GM23248 (cell line): ENCODE measurements at regions not wholly inside any gene's neighbourhood (a gene's known extent, or its start where the extent isn't known, plus 50 kb on each side); places are given as distances from the start of the nearest gene placed in this dataset.

Experiments
- EZH2 ChIP-seq: fragments of 200-600 bp; sonication (generic); IDR thresholded peaks from 2 replicates; pipeline ENCODE4 v1.6.1; 2018; ENCODE audit warnings: antibody characterized with exemption, mild to moderate bottlenecking; ENCODE audit not compliant: insufficient read depth, poor library complexity, severe bottlenecking
- EZH2phosphoT487 ChIP-seq: fragments of 200-600 bp; sonication (generic); IDR thresholded peaks from 2 replicates; pipeline ENCODE4 v1.6.1; 2018; ENCODE audit warnings: antibody characterized with exemption, moderate library complexity, mild to moderate bottlenecking, low read depth; ENCODE audit not compliant: insufficient read depth

DNA sequence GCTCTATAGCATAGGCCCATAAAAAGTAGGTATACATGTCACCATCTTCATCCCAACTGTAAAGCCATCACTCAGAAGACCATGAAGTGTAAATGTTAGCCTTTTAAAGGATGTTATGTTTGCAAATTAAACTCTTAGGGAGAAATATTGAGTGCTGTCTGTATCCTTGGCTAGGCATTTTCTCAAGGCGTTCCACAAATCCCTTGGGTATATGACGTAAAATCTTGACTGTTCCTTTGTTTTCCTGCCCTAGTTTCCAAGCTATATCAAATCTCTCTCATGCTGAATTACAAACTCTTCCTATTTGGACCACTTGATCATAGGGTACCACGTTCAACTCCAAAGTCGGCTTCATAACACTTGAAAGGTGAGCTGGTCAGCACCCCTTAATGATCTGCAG is 486.2 kb downstream of the HDGFL1 start:
- TF ChIP-seq EZH2 (no peak), EZH2phosphoT487 (no peak)
